Large intestine (tissue), 3 donors: ENCODE measurements at regions not wholly inside any gene's neighbourhood (a gene's known extent, or its start where the extent isn't known, plus 50 kb on each side); places are given as distances from the start of the nearest gene placed in this dataset.

ENCODE experiments used
- DNase-seq, 2 donors: peaks; one replicate each; pipeline versions ENCODE4 v3.0.0 to v3.0.0-alpha.2; 2013
- H3K27ac ChIP-seq: one replicate; pipeline ENCODE4 v1.5.1; 2013; ENCODE audit warnings: low read length
- H3K27me3 ChIP-seq: 2 replicates; pipeline ENCODE4 v1.6.1; 2013; ENCODE audit warnings: low read length; ENCODE audit not compliant: control insufficient read depth, insufficient read depth
- H3K36me3 ChIP-seq: 2 replicates; pipeline ENCODE4 v1.6.1; 2013; ENCODE audit warnings: low read length; ENCODE audit not compliant: control insufficient read depth, insufficient read depth
- H3K4me1 ChIP-seq: one replicate; pipeline ENCODE4 v1.6.1; 2013; ENCODE audit warnings: low read length; ENCODE audit not compliant: control insufficient read depth, insufficient read depth
- H3K4me3 ChIP-seq: one replicate; pipeline ENCODE4 v1.5.1; 2013; ENCODE audit warnings: low read length
- H3K9me3 ChIP-seq: one replicate; pipeline ENCODE4 v1.6.1; 2013; ENCODE audit warnings: mild to moderate bottlenecking, low read depth, low read length, moderate library complexity; ENCODE audit not compliant: control insufficient read depth
- WGBS: methylation state at CpG from one replicate; pipeline ENCODE4 v1.1.5; 2013; ENCODE audit warnings: low lambda C conversion rate; ENCODE audit not compliant: insufficient coverage; 5-methylcytosine and 5-hydroxymethylcytosine counted together

DNA sequence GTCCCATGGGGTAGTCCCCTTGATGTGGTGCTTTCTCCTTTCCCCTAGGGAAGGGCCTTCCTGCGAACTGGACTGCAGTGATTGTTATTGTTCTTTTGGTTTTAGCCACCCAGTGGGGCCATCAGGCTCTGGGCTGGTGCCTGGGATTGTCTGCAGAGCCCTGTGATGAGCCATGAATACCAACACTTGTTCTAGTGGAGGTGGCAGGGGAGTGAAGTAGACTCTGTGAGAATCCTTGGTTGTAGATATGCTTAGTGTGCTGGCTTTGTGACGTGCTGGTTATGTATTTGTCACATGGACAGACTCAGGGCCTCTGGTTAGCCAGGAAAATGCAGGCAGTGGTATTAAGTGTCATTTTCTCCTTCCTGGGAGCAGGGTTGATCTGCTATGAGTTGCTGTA, 51.8 kb upstream of the NDUFB4 start:
- H3K27me3 ChIP-seq: no peaks in the 10 kb centered on the region
- no peak for DNase-seq
- H3K4me1 ChIP-seq: no peaks in the 10 kb centered on the region
- H3K27ac ChIP-seq: no peak overlapping the region
- H3K4me3 ChIP-seq: no peak overlapping the region
- no CpG with 5 or more reads among the region's 2 CpGs for WGBS
- H3K36me3 ChIP-seq: no peaks in the 10 kb centered on the region
- H3K9me3 ChIP-seq: peaks cover 5% of the 10 kb centered on the region

DNA sequence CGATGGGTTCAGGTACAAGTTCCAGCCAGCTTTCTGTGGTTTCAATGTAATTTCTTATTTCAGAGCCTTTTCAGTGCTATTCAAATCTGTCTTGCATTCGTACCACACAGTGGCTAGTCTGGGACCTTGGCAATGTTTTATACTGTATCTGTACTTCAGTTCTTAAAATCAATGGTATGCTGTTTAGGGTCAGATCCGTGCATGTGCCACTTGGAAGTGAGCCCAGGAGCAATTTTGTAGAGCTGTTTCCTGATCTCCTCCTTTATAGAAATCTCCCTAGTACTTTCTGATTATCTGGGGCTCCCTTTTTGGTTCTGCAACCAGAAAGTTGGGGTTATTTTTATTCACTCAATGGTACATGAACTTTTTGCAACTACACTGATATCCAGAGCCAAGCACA, 59.5 kb upstream of the NDUFB4 start:
- Histone ChIP-seq H3K4me1 (no peaks in the 10 kb centered on the region), H3K36me3 (no peaks in the 10 kb centered on the region), H3K9me3 (peaks cover 5% of the 10 kb centered on the region), H3K27ac (no peak overlapping the region), H3K27me3 (no peaks in the 10 kb centered on the region), H3K4me3 (no peak overlapping the region)
- no peak for DNase-seq
- WGBS: no CpG with 5 or more reads among the region's 3 CpGs

DNA sequence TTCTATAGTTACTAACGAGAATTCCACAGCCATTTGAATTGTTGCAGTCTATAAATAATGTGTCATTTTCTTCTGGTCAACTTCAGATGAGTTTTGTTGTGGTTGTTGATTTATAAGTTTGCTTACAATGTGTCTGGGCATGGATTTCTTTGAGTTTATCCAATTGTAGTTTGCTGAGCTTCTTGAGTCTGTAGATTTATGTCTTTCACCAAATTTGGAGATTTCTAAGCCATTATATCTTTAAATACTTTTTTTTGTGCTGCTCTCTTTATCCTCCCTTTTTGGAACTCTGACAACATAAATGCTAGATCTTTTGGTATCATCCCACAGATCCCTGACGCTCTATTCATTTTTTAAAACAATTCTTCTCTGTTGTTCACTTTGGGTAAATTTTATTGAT, 63.2 kb upstream of the NDUFB4 start:
- Histone ChIP-seq H3K27me3 (no peaks in the 10 kb centered on the region), H3K4me1 (no peaks in the 10 kb centered on the region), H3K27ac (no peak overlapping the region), H3K9me3 (no peaks in the 10 kb centered on the region), H3K4me3 (no peak overlapping the region), H3K36me3 (no peaks in the 10 kb centered on the region)
- DNase-seq: no peak
- WGBS: 100% methylated on average over 1 of the region's 2 CpGs

DNA sequence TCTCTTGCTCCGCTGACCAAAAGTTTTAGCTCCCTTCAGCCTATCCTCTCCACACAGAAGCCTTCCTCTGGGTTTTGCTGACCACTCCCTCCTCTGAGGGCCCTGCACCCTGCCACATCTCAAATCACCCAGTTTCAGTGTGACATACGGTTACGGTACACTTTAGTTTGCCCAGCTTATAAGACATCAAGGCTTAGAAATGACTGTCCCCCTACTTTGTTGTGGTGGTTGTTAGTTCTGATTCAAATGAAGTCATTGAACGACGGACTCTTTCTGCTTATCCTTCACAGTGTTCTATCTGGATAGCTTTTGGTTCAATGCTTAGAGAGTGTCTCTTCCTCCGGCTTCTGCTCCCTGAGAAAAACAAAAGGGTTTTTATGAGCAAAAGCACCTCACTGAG, 68.0 kb upstream of the NDUFB4 start:
- DNase-seq: no peak
- H3K27ac ChIP-seq: no peak overlapping the region
- H3K36me3 ChIP-seq: no peaks in the 10 kb centered on the region
- no peaks in the 10 kb centered on the region for H3K4me1 ChIP-seq
- H3K27me3 ChIP-seq: no peaks in the 10 kb centered on the region
- H3K4me3 ChIP-seq: no peak overlapping the region
- 100% methylated on average over 1 of the region's 6 CpGs for WGBS
- H3K9me3 ChIP-seq: no peaks in the 10 kb centered on the region

DNA sequence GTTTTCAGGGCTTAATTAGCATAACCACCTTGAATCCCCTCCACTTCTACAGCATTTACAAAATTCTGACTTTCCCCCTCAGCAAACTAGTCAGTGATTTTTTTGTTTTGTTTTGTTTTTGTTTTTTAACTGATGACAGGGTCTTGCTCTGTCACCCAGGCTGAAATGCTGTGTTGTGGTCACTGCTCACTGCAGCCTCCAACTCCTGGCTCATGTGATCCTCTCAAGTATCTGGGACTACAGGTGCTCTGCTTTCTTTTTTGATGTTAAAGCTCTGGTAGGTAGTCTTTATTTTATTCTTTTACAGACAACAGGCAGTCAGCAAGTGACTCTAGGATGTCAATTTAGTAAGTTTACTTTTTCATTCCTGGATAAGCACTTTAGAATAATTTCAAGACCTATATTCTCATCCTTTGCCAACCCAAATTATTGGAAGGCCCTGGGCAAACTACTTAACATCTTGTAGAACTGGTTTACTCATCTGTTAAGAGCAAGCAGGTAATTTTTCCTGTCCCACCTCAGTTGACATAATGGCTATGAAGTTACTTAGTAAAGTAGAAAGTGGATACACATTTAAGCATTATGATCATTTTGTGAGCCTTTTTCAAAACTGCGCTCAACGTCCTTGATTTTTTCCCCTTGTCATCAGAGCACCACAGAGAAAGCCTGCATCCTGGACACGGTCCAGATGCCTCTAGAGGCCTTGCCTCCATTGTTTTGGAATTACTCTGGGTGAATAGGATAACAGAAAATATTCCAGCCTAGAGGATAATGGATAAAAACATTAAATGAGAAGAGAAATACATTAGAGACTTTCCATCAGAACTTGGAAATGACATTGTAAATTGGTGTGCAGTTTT, 69.9 kb upstream of the NDUFB4 start:
- H3K27ac ChIP-seq: no peak overlapping the region
- H3K9me3 ChIP-seq: no peaks in the 10 kb centered on the region
- no peaks in the 10 kb centered on the region for H3K27me3 ChIP-seq
- H3K4me1 ChIP-seq: no peaks in the 10 kb centered on the region
- no peak overlapping the region for H3K4me3 ChIP-seq
- no peaks in the 10 kb centered on the region for H3K36me3 ChIP-seq
- whole genome bisulfite sequencing: 100% methylated on average over 1 of the region's 3 CpGs
- DNase-seq: no peak

DNA sequence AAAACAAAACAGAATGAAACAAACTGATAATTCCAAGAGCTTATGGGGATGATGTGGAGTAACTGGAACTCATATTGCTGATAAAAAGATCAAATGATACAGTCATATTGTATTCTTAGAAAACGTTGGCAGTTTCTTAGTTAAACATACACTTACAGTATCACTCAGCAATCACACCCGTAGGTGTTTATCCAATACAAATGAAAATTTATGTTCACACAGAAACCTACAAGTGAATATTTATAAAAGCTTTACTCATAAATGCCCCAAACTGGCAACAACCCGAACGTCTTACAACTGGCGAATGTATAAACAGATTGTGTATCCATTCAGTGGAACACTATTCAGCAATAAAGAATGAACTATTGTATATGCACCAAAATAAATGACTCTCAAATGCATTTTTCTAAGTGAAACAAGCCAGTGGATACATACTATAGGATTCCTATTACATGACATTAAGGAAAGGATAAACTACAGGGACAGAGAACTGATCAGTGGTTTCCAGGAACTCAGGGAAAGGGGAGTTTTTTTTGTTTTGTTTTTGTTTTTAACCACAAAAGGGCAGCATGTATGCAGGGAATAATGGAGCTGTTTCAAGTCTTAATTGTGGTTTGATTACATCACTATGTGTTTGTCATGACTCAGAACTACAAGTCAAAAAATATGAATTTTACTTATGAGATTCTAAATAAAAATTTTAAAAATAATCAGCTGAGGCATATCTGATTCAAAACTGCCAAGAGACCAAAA, 71.8 kb upstream of the NDUFB4 start:
- no CpG with 5 or more reads among the region's 5 CpGs for WGBS
- no peak for DNase-seq

DNA sequence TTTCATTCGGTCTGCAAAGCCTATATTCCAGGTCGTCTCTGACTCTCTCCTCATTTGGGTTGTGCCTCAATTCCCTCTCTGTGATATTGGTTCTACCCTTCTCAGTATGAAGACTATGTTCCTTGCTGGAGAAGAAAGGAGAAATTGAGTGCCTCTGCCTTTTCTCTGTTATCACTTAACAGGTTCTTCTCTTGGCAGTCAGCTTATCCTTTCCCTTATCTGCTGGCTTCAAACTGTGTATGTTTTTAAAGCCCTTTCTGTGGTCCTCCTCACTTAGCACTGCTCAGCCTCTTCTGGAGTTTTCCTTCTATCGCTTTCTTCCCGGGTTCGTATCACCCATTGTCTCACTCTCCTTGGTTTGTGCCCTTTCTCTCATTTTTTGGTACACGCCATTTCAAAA, 65.3 kb upstream of the FSTL1 start:
- Histone ChIP-seq H3K4me3 (no peak overlapping the region), H3K27me3 (no peaks in the 10 kb centered on the region), H3K36me3 (no peaks in the 10 kb centered on the region), H3K9me3 (no peaks in the 10 kb centered on the region), H3K27ac (no peak overlapping the region), H3K4me1 (no peaks in the 10 kb centered on the region)
- 58% methylated on average over 4 of the region's 6 CpGs for WGBS
- no peak for DNase-seq

More for the DNA sequence above, 71.8 kb upstream of the NDUFB4 start:
- Histone ChIP-seq H3K4me1 (no peaks in the 10 kb centered on the region), H3K9me3 (no peaks in the 10 kb centered on the region), H3K4me3 (no peak overlapping the region), H3K36me3 (no peaks in the 10 kb centered on the region), H3K27me3 (no peaks in the 10 kb centered on the region), H3K27ac (no peak overlapping the region)

DNA sequence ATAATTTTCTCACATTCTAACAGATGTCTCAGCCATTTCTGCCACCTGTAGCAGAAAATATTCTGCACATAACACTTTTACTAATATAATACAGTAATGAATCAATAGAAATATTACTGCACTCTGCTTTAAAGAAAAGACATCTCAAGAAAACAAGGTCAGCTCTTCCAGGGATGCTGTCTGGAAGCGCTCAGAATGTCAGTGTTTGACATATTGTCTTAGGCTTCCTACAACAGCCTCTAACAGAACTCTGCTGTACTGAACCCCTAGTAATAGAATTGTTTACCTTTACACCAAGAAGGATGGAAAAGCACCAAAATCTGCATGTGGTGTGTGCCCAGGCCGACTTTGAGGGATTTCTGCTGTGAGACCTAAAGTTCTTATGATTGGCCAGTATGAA, 61.9 kb upstream of the FSTL1 start:
- H3K4me1 ChIP-seq: no peaks in the 10 kb centered on the region
- H3K27ac ChIP-seq: no peak overlapping the region
- DNase-seq: no peak
- no peaks in the 10 kb centered on the region for H3K9me3 ChIP-seq
- no peak overlapping the region for H3K4me3 ChIP-seq
- H3K27me3 ChIP-seq: no peaks in the 10 kb centered on the region
- no peaks in the 10 kb centered on the region for H3K36me3 ChIP-seq
- 60% methylated on average over 1 of the region's 2 CpGs for WGBS

DNA sequence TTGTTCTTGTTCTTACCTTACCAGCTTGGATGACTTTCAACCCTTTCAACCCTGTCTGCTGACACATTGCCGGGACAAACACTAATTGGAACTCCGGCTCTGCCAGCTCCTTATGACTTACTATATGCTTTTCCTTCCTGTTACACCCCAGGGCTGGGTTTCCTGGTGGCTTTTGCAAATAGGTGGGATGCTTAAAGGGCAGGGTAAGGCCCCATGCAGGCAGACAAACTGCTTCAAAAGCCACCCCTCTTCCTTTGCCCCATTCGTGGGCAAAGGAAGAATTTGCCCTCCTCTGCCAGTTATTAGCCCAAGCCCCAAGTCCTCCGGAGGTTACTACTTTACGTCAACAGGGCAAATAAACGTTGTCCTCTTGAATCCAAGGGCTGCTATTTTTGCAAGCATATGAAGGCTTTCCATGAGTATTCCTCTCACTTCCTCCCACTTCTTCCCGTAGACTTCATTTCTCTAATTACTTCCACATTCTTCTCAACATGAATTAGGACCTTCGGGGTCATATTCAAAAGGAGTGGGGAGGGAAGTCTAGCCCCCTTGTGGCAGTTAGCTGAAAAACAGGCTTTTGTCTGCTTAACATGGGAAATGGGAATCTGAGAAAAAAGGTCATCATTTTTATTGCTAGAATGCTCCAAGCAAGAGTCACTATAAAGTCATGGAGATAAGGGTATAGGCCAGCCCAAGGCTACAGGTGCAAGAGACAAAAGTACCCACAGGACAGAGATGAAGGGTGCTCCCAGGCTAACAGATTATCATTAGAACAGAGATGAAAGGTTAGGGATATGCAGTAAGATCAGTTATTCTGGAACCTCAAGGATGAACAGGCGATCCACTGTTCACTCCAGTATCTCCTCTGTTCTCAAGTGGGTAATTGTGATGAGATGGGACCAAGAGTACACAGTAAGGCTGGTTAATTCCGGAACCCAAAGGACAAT, 56.3 kb upstream of the FSTL1 start:
- 0% methylated on average over 1 of the region's 10 CpGs for WGBS
- peak in 1 of 2 donors; percentile 18 for DNase-seq
- Histone ChIP-seq H3K4me1 (no peaks in the 10 kb centered on the region), H3K9me3 (no peaks in the 10 kb centered on the region), H3K27me3 (no peaks in the 10 kb centered on the region), H3K27ac (no peak overlapping the region), H3K4me3 (no peak overlapping the region), H3K36me3 (no peaks in the 10 kb centered on the region)
